Thyroid gland (tissue), 4 donors: ENCODE measurements at regions not wholly inside any gene's neighbourhood (a gene's known extent, or its start where the extent isn't known, plus 50 kb on each side); places are given as distances from the start of the nearest gene placed in this dataset.

Source experiments
- DNase-seq, 2 donors: peaks; one replicate each; pipeline ENCODE4 v3.0.0-alpha.2; 2019
- H3K27ac ChIP-seq, 3 donors: fragments of 200-600 bp; sonication (generic); 1 replicate in 2 of 3; 2 replicates in 1 of 3; pipeline ENCODE4 v1.5.1; 2016 to 2019; ENCODE audit warnings: mild to moderate bottlenecking in 1 of 3, moderate library complexity in 1 of 3
- H3K27me3 ChIP-seq: fragments of 200-600 bp; sonication (generic); one replicate; pipeline ENCODE4 v1.5.1; 2019
- H3K36me3 ChIP-seq, 2 donors: fragments of 200-600 bp; sonication (generic); one replicate each; pipeline ENCODE4 v1.5.1; 2016 to 2019
- H3K4me1 ChIP-seq, 2 donors: fragments of 200-600 bp; sonication (generic); one replicate each; pipeline ENCODE4 v1.5.1; 2017 to 2019
- H3K4me3 ChIP-seq, 3 donors: fragments of 200-600 bp; sonication (generic); replicated peaks in 1 of 3; 1 replicate in 2 of 3; 2 replicates in 1 of 3; pipeline ENCODE4 v1.5.1; 2016; ENCODE audit warnings: mild to moderate bottlenecking in 1 of 3
- H3K9me3 ChIP-seq: fragments of 200-600 bp; sonication (generic); one replicate; pipeline ENCODE4 v1.5.1; 2017
- CTCF ChIP-seq, 6 experiments: fragments of 200-600 bp in 3 of 6; fragments of 450-650 bp in 3 of 6; sonication (generic) in 3 of 6; IDR thresholded peaks; one replicate each; pipeline ENCODE4 v1.5.1; 2016 to 2019; ENCODE audit warnings: antibody characterized with exemption in 6 of 6, mild to moderate bottlenecking in 2 of 6, inconsistent platforms in 1 of 6, moderate library complexity in 1 of 6
- POLR2A ChIP-seq, 2 donors: fragments of 450-650 bp; IDR thresholded peaks; one replicate each; pipeline ENCODE4 v1.6.1; 2017; ENCODE audit warnings: antibody characterized with exemption in 2 of 2, mild to moderate bottlenecking in 2 of 2, moderate library complexity in 1 of 2
- WGBS, 2 donors: methylation state at CpG; one replicate each; pipeline ENCODE4 v1.1.5; 2017; 5-methylcytosine and 5-hydroxymethylcytosine counted together
- intact Hi-C: fragments of 100-400 bp; cut with DNase I; formaldehyde crosslinking; loops from one replicate; pipeline ENCODE4 v1.15.1; 2023

- intact Hi-C loops = no loop called here
- Histone ChIP-seq H3K36me3 (no peaks in the 10 kb centered on the region), H3K27me3 (no peaks in the 10 kb centered on the region), H3K4me3 (no peak overlapping the region), H3K4me1 (no peaks in the 10 kb centered on the region), H3K9me3 (no peaks in the 10 kb centered on the region), H3K27ac (no peak overlapping the region)
- TF ChIP-seq POLR2A (IDR thresholded peaks at IDR 0.05) = no peak
- no peak for TF ChIP-seq CTCF (IDR thresholded peaks at IDR 0.05)
- WGBS, 2 donors = 61 to 65% methylated on average over 2 of the region's 2 CpGs
- no peak for DNase-seq
Measured at GRCh38 chr3:159413319-159413718, 575.3 kb upstream of the IL12A start.

- no peaks in the 10 kb centered on the region for H3K27me3 ChIP-seq
- H3K9me3 ChIP-seq = no peaks in the 10 kb centered on the region
- intact Hi-C loops = no loop called here
- no peak overlapping the region for H3K4me3 ChIP-seq
- H3K36me3 ChIP-seq = no peaks in the 10 kb centered on the region
- WGBS, 2 donors = 34 to 35% methylated on average over 2 of the region's 2 CpGs
- no peak overlapping the region for H3K27ac ChIP-seq
- DNase-seq = no peak
- no peak for TF ChIP-seq CTCF (IDR thresholded peaks at IDR 0.05)
- no peak for TF ChIP-seq POLR2A (IDR thresholded peaks at IDR 0.05)
- H3K4me1 ChIP-seq = no peaks in the 10 kb centered on the region
Measured at GRCh38 chr3:159416856-159417255, 571.8 kb upstream of the IL12A start.

- Histone ChIP-seq H3K9me3 (no peaks in the 10 kb centered on the region), H3K4me1 (no peaks in the 10 kb centered on the region), H3K27me3 (no peaks in the 10 kb centered on the region), H3K4me3 (no peak overlapping the region), H3K27ac (no peak overlapping the region), H3K36me3 (no peaks in the 10 kb centered on the region)
- DNase-seq = no peak
- intact Hi-C loops = no loop called here
- TF ChIP-seq POLR2A (IDR thresholded peaks at IDR 0.05) = no peak
- TF ChIP-seq CTCF (IDR thresholded peaks at IDR 0.05) = no peak
- WGBS, 2 donors = 85 to 90% methylated on average over 2 of the region's 2 CpGs
Measured at GRCh38 chr3:159417761-159418160, 570.9 kb upstream of the IL12A start.

- H3K4me3 ChIP-seq = no peak overlapping the region
- DNase-seq = no peak
- intact Hi-C loops = no loop called here
- no peaks in the 10 kb centered on the region for H3K36me3 ChIP-seq
- TF ChIP-seq CTCF (IDR thresholded peaks at IDR 0.05) (no peak), POLR2A (IDR thresholded peaks at IDR 0.05) (no peak)
- no peaks in the 10 kb centered on the region for H3K27me3 ChIP-seq
- no peak overlapping the region for H3K27ac ChIP-seq
- H3K4me1 ChIP-seq = no peaks in the 10 kb centered on the region
- WGBS, 2 donors = 56 to 60% methylated on average over 4 of the region's 4 CpGs
- H3K9me3 ChIP-seq = no peaks in the 10 kb centered on the region
Measured at GRCh38 chr3:159418571-159419526, 569.8 kb upstream of the IL12A start.

GRCh38 chr3:159429702-159430101 is 558.9 kb upstream of the IL12A start:
- DNase-seq = no peak

More at GRCh38 chr3:159429702-159430101, 558.9 kb upstream of the IL12A start:
- H3K4me1 ChIP-seq = no peaks in the 10 kb centered on the region
- H3K27ac ChIP-seq = no peak overlapping the region
- H3K4me3 ChIP-seq = no peak overlapping the region
- no peaks in the 10 kb centered on the region for H3K36me3 ChIP-seq
- H3K9me3 ChIP-seq = no peaks in the 10 kb centered on the region
- H3K27me3 ChIP-seq = no peaks in the 10 kb centered on the region
- TF ChIP-seq CTCF (IDR thresholded peaks at IDR 0.05) (no peak), POLR2A (IDR thresholded peaks at IDR 0.05) (no peak)
- intact Hi-C loops = no loop called here
- 70 to 74% methylated on average over 2 of the region's 2 CpGs for WGBS, 2 donors
